ENCODE measurements at regions not wholly inside any gene's neighbourhood (a gene's known extent, or its start where the extent isn't known, plus 50 kb on each side); places are given as distances from the start of the nearest gene placed in this dataset.

DNA sequence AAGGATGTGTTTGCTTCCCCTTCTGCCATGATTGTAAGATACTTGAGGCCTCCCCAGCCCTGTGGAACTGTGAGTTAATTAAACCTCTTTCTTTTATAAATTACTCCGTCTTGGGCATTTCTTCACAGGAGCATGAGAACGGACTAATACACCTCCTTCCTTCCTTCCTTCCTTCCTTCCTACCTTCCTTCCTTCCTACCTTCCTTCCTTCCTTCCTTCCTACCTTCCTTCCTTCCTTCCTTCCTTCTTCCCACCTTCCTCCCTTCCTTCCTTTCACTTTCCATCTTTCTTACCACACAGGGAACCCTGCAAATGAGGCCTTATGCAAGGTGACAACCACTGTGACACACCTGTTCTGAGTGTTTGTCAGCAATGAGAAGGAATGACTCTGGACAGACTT, 141.3 kb upstream of the EXOC2 start:
- TF ChIP-seq, protein P1, sequence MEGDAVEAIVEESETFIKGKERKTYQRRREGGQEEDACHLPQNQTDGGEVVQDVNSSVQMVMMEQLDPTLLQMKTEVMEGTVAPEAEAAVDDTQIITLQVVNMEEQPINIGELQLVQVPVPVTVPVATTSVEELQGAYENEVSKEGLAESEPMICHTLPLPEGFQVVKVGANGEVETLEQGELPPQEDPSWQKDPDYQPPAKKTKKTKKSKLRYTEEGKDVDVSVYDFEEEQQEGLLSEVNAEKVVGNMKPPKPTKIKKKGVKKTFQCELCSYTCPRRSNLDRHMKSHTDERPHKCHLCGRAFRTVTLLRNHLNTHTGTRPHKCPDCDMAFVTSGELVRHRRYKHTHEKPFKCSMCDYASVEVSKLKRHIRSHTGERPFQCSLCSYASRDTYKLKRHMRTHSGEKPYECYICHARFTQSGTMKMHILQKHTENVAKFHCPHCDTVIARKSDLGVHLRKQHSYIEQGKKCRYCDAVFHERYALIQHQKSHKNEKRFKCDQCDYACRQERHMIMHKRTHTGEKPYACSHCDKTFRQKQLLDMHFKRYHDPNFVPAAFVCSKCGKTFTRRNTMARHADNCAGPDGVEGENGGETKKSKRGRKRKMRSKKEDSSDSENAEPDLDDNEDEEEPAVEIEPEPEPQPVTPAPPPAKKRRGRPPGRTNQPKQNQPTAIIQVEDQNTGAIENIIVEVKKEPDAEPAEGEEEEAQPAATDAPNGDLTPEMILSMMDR (IDR thresholded peaks at IDR 0.05; ENCODE audit: low read length) = no peak
- TF ChIP-seq EZH2phosphoT487 (IDR thresholded peaks at IDR 0.05; ENCODE audit: low read length) = no peak
- TF ChIP-seq EZH2 (optimal IDR thresholded peaks at IDR 0.05; ENCODE audit: low read depth, low read length) = no peak

Measured in MM.1S (cell line).